PC-9 (cell line): ENCODE measurements at regions not wholly inside any gene's neighbourhood (a gene's known extent, or its start where the extent isn't known, plus 50 kb on each side); places are given as distances from the start of the nearest gene placed in this dataset.

Experiments
- EZH2 ChIP-seq: fragments of 200-600 bp; sonication (generic); IDR thresholded peaks from 2 replicates; pipeline ENCODE4 v1.8.0; 2017; ENCODE audit warnings: antibody characterized with exemption, low read depth
- TF ChIP-seq, protein P1 (sequence below): fragments of 200-600 bp; sonication (generic); conservative IDR thresholded peaks from 2 replicates; pipeline ENCODE4 v1.6.1; 2017; ENCODE audit warnings: mixed run types, antibody characterized with exemption, mild to moderate bottlenecking, moderate library complexity

DNA sequence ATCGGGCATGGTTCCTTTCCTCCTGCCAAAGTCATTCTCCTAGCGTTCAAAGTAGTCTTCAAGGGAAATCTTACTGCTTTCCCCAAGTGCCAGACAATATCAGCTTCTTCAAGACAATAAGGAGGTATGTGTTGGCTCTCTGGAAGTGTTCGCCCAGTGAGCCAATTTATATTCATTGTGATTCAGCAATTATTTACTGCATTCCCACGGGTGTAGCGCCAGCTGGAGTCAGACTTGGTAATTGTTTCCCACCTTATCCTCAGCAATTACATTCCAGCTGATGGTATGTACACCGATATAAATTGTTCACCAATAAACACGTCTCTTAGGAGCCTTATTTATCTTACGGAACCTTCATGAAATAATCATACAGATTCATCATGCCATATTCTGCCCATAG is 103.6 kb upstream of the CTNNB1 start:
- TF ChIP-seq, protein P1, sequence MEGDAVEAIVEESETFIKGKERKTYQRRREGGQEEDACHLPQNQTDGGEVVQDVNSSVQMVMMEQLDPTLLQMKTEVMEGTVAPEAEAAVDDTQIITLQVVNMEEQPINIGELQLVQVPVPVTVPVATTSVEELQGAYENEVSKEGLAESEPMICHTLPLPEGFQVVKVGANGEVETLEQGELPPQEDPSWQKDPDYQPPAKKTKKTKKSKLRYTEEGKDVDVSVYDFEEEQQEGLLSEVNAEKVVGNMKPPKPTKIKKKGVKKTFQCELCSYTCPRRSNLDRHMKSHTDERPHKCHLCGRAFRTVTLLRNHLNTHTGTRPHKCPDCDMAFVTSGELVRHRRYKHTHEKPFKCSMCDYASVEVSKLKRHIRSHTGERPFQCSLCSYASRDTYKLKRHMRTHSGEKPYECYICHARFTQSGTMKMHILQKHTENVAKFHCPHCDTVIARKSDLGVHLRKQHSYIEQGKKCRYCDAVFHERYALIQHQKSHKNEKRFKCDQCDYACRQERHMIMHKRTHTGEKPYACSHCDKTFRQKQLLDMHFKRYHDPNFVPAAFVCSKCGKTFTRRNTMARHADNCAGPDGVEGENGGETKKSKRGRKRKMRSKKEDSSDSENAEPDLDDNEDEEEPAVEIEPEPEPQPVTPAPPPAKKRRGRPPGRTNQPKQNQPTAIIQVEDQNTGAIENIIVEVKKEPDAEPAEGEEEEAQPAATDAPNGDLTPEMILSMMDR, result no peak
- no peak for TF ChIP-seq EZH2
